ENCODE measurements at regions not wholly inside any gene's neighbourhood (a gene's known extent, or its start where the extent isn't known, plus 50 kb on each side); places are given as distances from the start of the nearest gene placed in this dataset.

DNA sequence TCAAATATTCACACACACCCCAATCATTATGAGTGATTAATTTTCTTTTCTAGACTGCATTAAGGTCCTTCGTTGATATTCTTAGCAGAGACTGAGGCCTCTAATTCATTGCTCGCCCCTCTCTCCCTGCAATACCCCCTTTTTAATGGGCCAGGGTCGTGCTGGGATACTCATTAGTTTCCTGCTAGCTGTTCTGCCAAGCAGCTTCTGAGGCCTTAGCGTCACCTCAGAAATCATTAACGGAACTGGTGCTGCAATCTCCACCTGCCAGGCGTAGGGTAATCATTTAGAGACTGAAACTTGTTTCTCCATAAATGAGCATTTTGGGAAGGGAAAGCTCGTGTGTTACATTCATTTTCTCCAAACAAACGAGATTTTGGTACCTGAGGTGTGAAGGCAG is 1054.7 kb downstream of the GALC start:
- TF ChIP-seq POLR2AphosphoS5 (IDR thresholded peaks at IDR 0.05) (no peak), POLR2A (IDR thresholded peaks at IDR 0.05) (no peak)
- TF ChIP-seq, protein P1, sequence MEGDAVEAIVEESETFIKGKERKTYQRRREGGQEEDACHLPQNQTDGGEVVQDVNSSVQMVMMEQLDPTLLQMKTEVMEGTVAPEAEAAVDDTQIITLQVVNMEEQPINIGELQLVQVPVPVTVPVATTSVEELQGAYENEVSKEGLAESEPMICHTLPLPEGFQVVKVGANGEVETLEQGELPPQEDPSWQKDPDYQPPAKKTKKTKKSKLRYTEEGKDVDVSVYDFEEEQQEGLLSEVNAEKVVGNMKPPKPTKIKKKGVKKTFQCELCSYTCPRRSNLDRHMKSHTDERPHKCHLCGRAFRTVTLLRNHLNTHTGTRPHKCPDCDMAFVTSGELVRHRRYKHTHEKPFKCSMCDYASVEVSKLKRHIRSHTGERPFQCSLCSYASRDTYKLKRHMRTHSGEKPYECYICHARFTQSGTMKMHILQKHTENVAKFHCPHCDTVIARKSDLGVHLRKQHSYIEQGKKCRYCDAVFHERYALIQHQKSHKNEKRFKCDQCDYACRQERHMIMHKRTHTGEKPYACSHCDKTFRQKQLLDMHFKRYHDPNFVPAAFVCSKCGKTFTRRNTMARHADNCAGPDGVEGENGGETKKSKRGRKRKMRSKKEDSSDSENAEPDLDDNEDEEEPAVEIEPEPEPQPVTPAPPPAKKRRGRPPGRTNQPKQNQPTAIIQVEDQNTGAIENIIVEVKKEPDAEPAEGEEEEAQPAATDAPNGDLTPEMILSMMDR (IDR thresholded peaks at IDR 0.05): no peak

Data from breast epithelium (tissue), 3 donors.